Breast epithelium (tissue), 4 donors: ENCODE measurements at regions not wholly inside any gene's neighbourhood (a gene's known extent, or its start where the extent isn't known, plus 50 kb on each side); places are given as distances from the start of the nearest gene placed in this dataset.

ENCODE experiments used
- DNase-seq, 2 donors: peaks; one replicate each; pipeline ENCODE4 v3.0.0-alpha.2; 2019; ENCODE audit warnings: low spot score in 2 of 2
- H3K27ac ChIP-seq, 2 donors: fragments of 200-600 bp; sonication (generic) in 1 of 2; one replicate each; pipeline ENCODE4 v1.5.1; 2016 to 2019; ENCODE audit warnings: mild to moderate bottlenecking in 1 of 2
- H3K27me3 ChIP-seq, 2 donors: fragments of 200-600 bp; sonication (generic) in 1 of 2; one replicate each; pipeline versions ENCODE4 v1.5.1 to v1.6.0; 2017 to 2019; ENCODE audit warnings: control low read depth in 1 of 2, mild to moderate bottlenecking in 1 of 2
- H3K36me3 ChIP-seq: fragments of 200-600 bp; one replicate; pipeline ENCODE4 v1.5.1; 2019
- H3K4me1 ChIP-seq, 2 donors: fragments of 200-600 bp; sonication (generic); one replicate each; pipeline ENCODE4 v1.5.1; 2016 to 2019; ENCODE audit warnings: control low read depth in 1 of 2
- H3K4me3 ChIP-seq, 3 donors: fragments of 200-600 bp; sonication (generic); 1 replicate in 2 of 3; 2 replicates in 1 of 3; pipeline ENCODE4 v1.5.1; 2016 to 2019; ENCODE audit warnings: mild to moderate bottlenecking in 3 of 3, moderate library complexity in 2 of 3
- H3K9me3 ChIP-seq, 2 donors: fragments of 200-600 bp; sonication (generic) in 1 of 2; one replicate each; pipeline ENCODE4 v1.5.1; 2016 to 2019; ENCODE audit warnings: control low read depth in 1 of 2
- CTCF ChIP-seq, 3 donors: fragments of 450-650 bp; IDR thresholded peaks; one replicate each; pipeline ENCODE4 v1.5.1; 2016 to 2017; ENCODE audit warnings: antibody characterized with exemption in 3 of 3, mild to moderate bottlenecking in 3 of 3, moderate library complexity in 3 of 3
- POLR2A ChIP-seq: fragments of 450-650 bp; IDR thresholded peaks from one replicate; pipeline ENCODE4 v1.6.1; 2016; ENCODE audit warnings: antibody characterized with exemption, mild to moderate bottlenecking, moderate library complexity
- POLR2AphosphoS5 ChIP-seq, 3 donors: sonication (generic); formaldehyde crosslinking; IDR thresholded peaks; one replicate each; pipeline ENCODE4 v1.6.1; 2017; ENCODE audit warnings: antibody characterized with exemption in 3 of 3
- intact Hi-C: fragments of 100-400 bp; cut with DNase I; formaldehyde crosslinking; loops from one replicate; pipeline ENCODE4 v1.15.1; 2023; ENCODE audit warnings: low total_unique reads

DNA sequence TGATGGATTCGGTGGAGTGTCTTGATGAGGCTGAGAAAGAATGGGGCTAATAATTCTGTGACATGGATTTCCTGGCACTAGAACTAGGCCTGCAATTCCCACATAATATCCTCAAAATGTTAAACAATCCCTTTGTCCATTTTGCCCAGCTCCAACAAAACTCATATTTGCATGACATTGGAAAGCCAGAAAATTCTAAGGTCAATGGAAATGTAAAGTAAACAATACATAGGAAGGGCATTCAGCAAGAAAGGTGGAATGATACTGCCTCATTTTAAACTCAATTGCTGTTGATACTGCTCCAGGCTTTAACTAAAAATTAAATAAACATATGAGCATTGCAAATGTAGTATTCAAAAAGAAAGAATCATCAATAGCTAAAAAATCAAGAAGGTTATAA lies 434.8 kb upstream of the SLC8A1 start:
- Histone ChIP-seq H3K4me1 (no peaks in the 10 kb centered on the region), H3K4me3 (no peak overlapping the region), H3K36me3 (no peaks in the 10 kb centered on the region), H3K27me3 (no peaks in the 10 kb centered on the region), H3K9me3 (no peaks in the 10 kb centered on the region), H3K27ac (no peak overlapping the region)
- DNase-seq, result no peak
- intact Hi-C loops, result loop anchor here (5.0 kb wide), 1 partner anchor 329 kb away; no protein-coding TSS in a partner anchor
- TF ChIP-seq POLR2AphosphoS5 (IDR thresholded peaks at IDR 0.05) (no peak), POLR2A (no peak), CTCF (IDR thresholded peaks at IDR 0.05) (no peak)

GRCh38 chr2:40896358-40896757 lies 444.5 kb upstream of the SLC8A1 start:
- Histone ChIP-seq H3K36me3 (no peaks in the 10 kb centered on the region), H3K27me3 (no peaks in the 10 kb centered on the region), H3K4me1 (no peaks in the 10 kb centered on the region), H3K9me3 (no peaks in the 10 kb centered on the region), H3K27ac (no peak overlapping the region), H3K4me3 (no peak overlapping the region)
- TF ChIP-seq POLR2A (no peak), POLR2AphosphoS5 (IDR thresholded peaks at IDR 0.05) (no peak), CTCF (IDR thresholded peaks at IDR 0.05) (no peak)
- intact Hi-C loops, result no loop called here
- DNase-seq, result no peak

DNA sequence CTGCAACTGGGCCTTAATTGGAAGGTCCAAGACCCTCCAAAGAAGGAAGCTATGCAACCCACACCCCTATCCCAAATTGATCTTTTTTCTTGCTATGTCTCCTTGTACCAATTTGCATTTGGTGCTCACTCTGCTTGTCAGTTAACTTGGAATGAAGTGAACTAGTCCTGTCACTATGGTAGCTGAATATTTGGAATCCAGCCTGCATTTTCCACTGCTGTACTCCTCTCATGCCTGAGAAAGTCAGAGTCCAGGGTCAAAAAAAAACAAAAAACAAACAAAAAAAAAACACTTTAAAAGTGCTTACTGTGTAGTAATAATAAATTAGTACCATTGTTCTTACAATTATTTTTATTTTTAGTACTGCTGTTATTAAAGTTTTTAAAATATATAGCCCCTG lies 462.8 kb upstream of the SLC8A1 start:
- TF ChIP-seq CTCF (IDR thresholded peaks at IDR 0.05), result no peak
- no peak for TF ChIP-seq POLR2AphosphoS5 (IDR thresholded peaks at IDR 0.05)
- no peaks in the 10 kb centered on the region for H3K4me1 ChIP-seq
- H3K27me3 ChIP-seq, result no peaks in the 10 kb centered on the region
- H3K36me3 ChIP-seq, result no peaks in the 10 kb centered on the region
- intact Hi-C loops, result no loop called here
- no peaks in the 10 kb centered on the region for H3K9me3 ChIP-seq
- DNase-seq, result no peak
- H3K27ac ChIP-seq, result no peak overlapping the region
- H3K4me3 ChIP-seq, result no peak overlapping the region

GRCh38 chr2:40915651-40916050 lies 463.8 kb upstream of the SLC8A1 start:
- Histone ChIP-seq H3K4me3 (no peak overlapping the region), H3K27ac (no peak overlapping the region), H3K36me3 (no peaks in the 10 kb centered on the region), H3K27me3 (no peaks in the 10 kb centered on the region), H3K9me3 (no peaks in the 10 kb centered on the region), H3K4me1 (no peaks in the 10 kb centered on the region)
- TF ChIP-seq POLR2A, result no peak
- TF ChIP-seq POLR2AphosphoS5 (IDR thresholded peaks at IDR 0.05), result no peak
- TF ChIP-seq CTCF (IDR thresholded peaks at IDR 0.05), result no peak
- intact Hi-C loops, result no loop called here
- DNase-seq, result no peak

- TF ChIP-seq CTCF (IDR thresholded peaks at IDR 0.05), result no peak
- no peak for TF ChIP-seq POLR2AphosphoS5 (IDR thresholded peaks at IDR 0.05)
- TF ChIP-seq POLR2A, result no peak
- H3K4me3 ChIP-seq, result no peak overlapping the region
- H3K4me1 ChIP-seq, result no peaks in the 10 kb centered on the region
- intact Hi-C loops, result no loop called here
- no peaks in the 10 kb centered on the region for H3K9me3 ChIP-seq
- H3K27me3 ChIP-seq, result no peaks in the 10 kb centered on the region
- H3K27ac ChIP-seq, result no peak overlapping the region
- no peak for DNase-seq
- H3K36me3 ChIP-seq, result no peaks in the 10 kb centered on the region
Measured at GRCh38 chr2:40935349-40935748, 483.5 kb upstream of the SLC8A1 start.
